A549 (cell line): ENCODE measurements at regions not wholly inside any gene's neighbourhood (a gene's known extent, or its start where the extent isn't known, plus 50 kb on each side); places are given as distances from the start of the nearest gene placed in this dataset.

ENCODE experiments used
- ATAC-seq, 2 experiments: fragments of 200-7000 bp in 1 of 2; fragments of >200 bp in 1 of 2; cut with Nextera tagmentation in 1 of 2; cut with Tn5 transposase in 1 of 2; 3 replicates each; pipeline versions ENCODE4 v1.8.0 to v1.9.1; 2018 to 2020; ENCODE audit warnings: mild to moderate bottlenecking in 1 of 2, moderate library complexity in 1 of 2
- CTCF ChIA-PET: fragments of 300-600 bp; sonication (Branson Sonifier 250); formaldehyde crosslinking; extraction: SDS; loops from one replicate; lab custom pipeline; 2021; ENCODE audit warnings: antibody characterized with exemption, inconsistent platforms; lab: Yijun Ruan, JAX
- POLR2A ChIA-PET: fragments of 350-600 bp; formaldehyde crosslinking; extraction: SDS; loops from one replicate; lab custom pipeline; 2021; ENCODE audit warnings: antibody characterized with exemption, inconsistent platforms; lab: Yijun Ruan, JAX
- DNase-seq, 2 experiments: peaks; one replicate each; pipeline versions ENCODE4 v3.0.0 to v3.0.0-alpha.2; 2011 to 2016; ENCODE audit warnings: low read depth in 1 of 2, low spot score in 1 of 2
- FAIRE-seq: peaks from 2 replicates; lab custom pipeline; 2011; peaks lifted over from hg19 to GRCh38; lab: Jason Lieb, UNC
- H3K27ac ChIP-seq, 2 experiments: fragments of >200 bp; sonication (Bioruptor Twin); formaldehyde crosslinking; 3 replicates each; pipeline ENCODE4 v1.5.1; 2016 to 2017
- H3K4me1 ChIP-seq: fragments of >200 bp; sonication (Bioruptor Twin); formaldehyde crosslinking; 3 replicates; pipeline ENCODE4 v1.6.1; 2016
- H3K4me2 ChIP-seq: fragments of >200 bp; sonication (Bioruptor Twin); formaldehyde crosslinking; 3 replicates; pipeline ENCODE4 v1.6.1; 2016
- H3K4me3 ChIP-seq: fragments of >200 bp; sonication (Bioruptor Twin); formaldehyde crosslinking; 3 replicates; pipeline ENCODE4 v1.5.1; 2016
- H3K9me3 ChIP-seq: fragments of >200 bp; sonication (Bioruptor Twin); formaldehyde crosslinking; 3 replicates; pipeline ENCODE4 v1.6.1; 2016
- ATOH8 ChIP-seq: fragments of 250-450 bp; sonication (Bioruptor Pico); IDR thresholded peaks from 2 replicates; pipeline ENCODE4 v1.5.0; 2020; ENCODE audit warnings: low read depth, mild to moderate bottlenecking, moderate library complexity
- CBX2 ChIP-seq: fragments of 200-600 bp; sonication (generic); IDR thresholded peaks from 2 replicates; pipeline ENCODE4 v1.6.1; 2016; ENCODE audit warnings: low read depth, mild to moderate bottlenecking, borderline replicate concordance
- ELK1 ChIP-seq: fragments of 150-350 bp; IDR thresholded peaks from 2 replicates; pipeline ENCODE4 v1.6.1; 2014; ENCODE audit warnings: low read depth, mild to moderate bottlenecking, low read length
- FOSB ChIP-seq: fragments of 250-450 bp; sonication (Bioruptor Pico); IDR thresholded peaks from 2 replicates; pipeline ENCODE4 v1.5.0; 2020; ENCODE audit warnings: mild to moderate bottlenecking, moderate library complexity
- HMGXB4 ChIP-seq: fragments of 250-450 bp; sonication (Bioruptor Pico); IDR thresholded peaks from 2 replicates; pipeline ENCODE4 v1.5.0; 2021; ENCODE audit warnings: mild to moderate bottlenecking, moderate library complexity, borderline replicate concordance
- HOXA7 ChIP-seq: fragments of 250-450 bp; sonication (Bioruptor Pico); IDR thresholded peaks from 2 replicates; pipeline ENCODE4 v1.5.0; 2020; ENCODE audit warnings: mild to moderate bottlenecking, moderate library complexity
- JUN ChIP-seq, 2 experiments: fragments of >200 bp; sonication (Bioruptor Twin); formaldehyde crosslinking; IDR thresholded peaks; 2 replicates in 1 of 2; 3 replicates in 1 of 2; pipeline ENCODE4 v1.6.1; 2016 to 2017
- MAX ChIP-seq: IDR thresholded peaks from 2 replicates; pipeline ENCODE4 v1.6.1; 2012
- NR3C1 ChIP-seq: fragments of >200 bp; sonication (Bioruptor Twin); formaldehyde crosslinking; IDR thresholded peaks from 3 replicates; pipeline ENCODE4 v1.6.1; 2017
- PBX3 ChIP-seq: IDR thresholded peaks from 2 replicates; pipeline ENCODE4 v1.6.1; 2012
- PHF8 ChIP-seq: fragments of 200-600 bp; sonication (generic); IDR thresholded peaks from 2 replicates; pipeline ENCODE4 v1.6.1; 2016; ENCODE audit warnings: low read depth, mild to moderate bottlenecking, antibody characterized with exemption, moderate library complexity, borderline replicate concordance
- POLR2A ChIP-seq: IDR thresholded peaks from 2 replicates; pipeline ENCODE4 v1.6.1; 2012; ENCODE audit warnings: mild to moderate bottlenecking, low read length
- POLR2AphosphoS2 ChIP-seq: conservative IDR thresholded peaks from 2 replicates; pipeline ENCODE4 v1.6.1; 2012; ENCODE audit warnings: low read length, improper control_type of control experiment, inconsistent platforms
- RARB ChIP-seq: fragments of 250-450 bp; sonication (Bioruptor Pico); IDR thresholded peaks from 2 replicates; pipeline ENCODE4 v1.8.0; 2021; ENCODE audit warnings: mild to moderate bottlenecking, moderate library complexity
- RCOR1 ChIP-seq: fragments of 150-350 bp; IDR thresholded peaks from 2 replicates; pipeline ENCODE4 v1.6.1; 2014; ENCODE audit warnings: antibody characterized with exemption, low read length, low read depth
- REST ChIP-seq: fragments of 200-600 bp; sonication (generic); IDR thresholded peaks from 2 replicates; pipeline ENCODE4 v1.6.1; 2016; ENCODE audit warnings: antibody characterized with exemption, mild to moderate bottlenecking, moderate library complexity
- TP53 ChIP-seq: fragments of 250-450 bp; sonication (Bioruptor Pico); IDR thresholded peaks from 2 replicates; pipeline ENCODE4 v1.5.0; 2021; ENCODE audit warnings: mild to moderate bottlenecking, moderate library complexity
- USF2 ChIP-seq: fragments of 450-650 bp; IDR thresholded peaks from 2 replicates; pipeline ENCODE4 v1.6.1; 2014; ENCODE audit warnings: antibody characterized with exemption
- ZFP36 ChIP-seq: fragments of 450-650 bp; IDR thresholded peaks from 2 replicates; pipeline ENCODE4 v1.6.1; 2014; ENCODE audit warnings: borderline replicate concordance; ENCODE audit not compliant: partially characterized antibody
- ZSCAN20 ChIP-seq: fragments of 250-450 bp; sonication (Bioruptor Pico); IDR thresholded peaks from 2 replicates; pipeline ENCODE4 v1.8.0; 2022; ENCODE audit warnings: mild to moderate bottlenecking, moderate library complexity
- WGBS: methylation state at CpG from one replicate; pipeline ENCODE4 v1.1.6; 2017; ENCODE audit errors: missing lambda C conversion rate; 5-methylcytosine and 5-hydroxymethylcytosine counted together

- TF ChIP-seq HMGXB4: no peak
- no peak for TF ChIP-seq CBX2
- TF ChIP-seq ZFP36: no peak
- TF ChIP-seq, all 56 proteins: peak for 0
Measured at GRCh38 chr18:32875625-32876024, 102.8 kb upstream of the KLHL14 start (continued).

GRCh38 chr18:32871786-32872185, 99.0 kb upstream of the KLHL14 start:
- CTCF ChIA-PET: no interaction called here
- no peak for ATAC-seq
- 30% methylated on average over 4 of the region's 4 CpGs for WGBS
- Histone ChIP-seq H3K27ac (no peak overlapping the region), H3K9me3 (no peaks in the 10 kb centered on the region)
- POLR2A ChIA-PET: no interaction called here
- TF ChIP-seq PHF8 (no peak), MAX (no peak), FOSB (no peak), NR3C1 (no peak), TP53 (no peak), ATOH8 (CRISPR knock-in tag) (no peak), PBX3 (no peak), CBX2 (no peak), HOXA7 (no peak), RARB (no peak), POLR2A (no peak), ELK1 (no peak), JUN (IDR thresholded peaks at IDR 0.05) (no peak), REST (no peak), ZSCAN20 (CRISPR knock-in tag) (no peak), POLR2AphosphoS2 (no peak), RCOR1 (no peak), USF2 (no peak)
- TF ChIP-seq, all 56 proteins: peak for 0
- FAIRE-seq (no peak), DNase-seq (no peak)
- Histone ChIP-seq H3K4me1 (no peaks in the 10 kb centered on the region), H3K4me3 (no peak overlapping the region), H3K4me2 (no peak overlapping the region)
